Activated CD8-positive, alpha-beta memory T cell treated with anti-CD3 and anti-CD28 coated beads, Interleukin-2, amount 10 ng/mL, durations not matched to agents 7 days and 5 days (primary cell): ENCODE measurements at regions not wholly inside any gene's neighbourhood (a gene's known extent, or its start where the extent isn't known, plus 50 kb on each side); places are given as distances from the start of the nearest gene placed in this dataset.
A peak's percentile ranks its signal among the peaks of the same experiment; 100 is the strongest.
"Not testable (repeated sequence)": the region's sequence is repeated elsewhere in the genome, so short reads cannot be mapped to it uniquely, and the experiment has no call there.

Experiments used
- ATAC-seq: fragments of 150-1000 bp; cut with Tn5 transposase; one replicate; pipeline ENCODE4 v1.10.0; 2021; ENCODE audit warnings: moderate library complexity
- CTCF ChIA-PET: fragments of 350-600 bp; sonication (Branson Sonifier 250); formaldehyde crosslinking; loops from one replicate; lab custom pipeline; 2021; ENCODE audit warnings: antibody characterized with exemption; lab: Charles Lee
- DNase-seq: peaks from one replicate; pipeline ENCODE4 v3.0.0-alpha.2; 2020
- H3K27ac Mint-ChIP-seq: one replicate; pipeline ENCODE4 v1.8.0; 2021; ENCODE audit warnings: mild to moderate bottlenecking, mixed read lengths
- H3K27me3 Mint-ChIP-seq: one replicate; pipeline ENCODE4 v1.8.0; 2021; ENCODE audit warnings: mixed read lengths
- H3K36me3 Mint-ChIP-seq: one replicate; pipeline ENCODE4 v1.8.0; 2021; ENCODE audit warnings: mild to moderate bottlenecking, mixed read lengths
- H3K4me1 Mint-ChIP-seq: one replicate; pipeline ENCODE4 v1.8.0; 2021; ENCODE audit warnings: mixed read lengths
- H3K4me3 Mint-ChIP-seq: one replicate; pipeline ENCODE4 v1.8.0; 2021; ENCODE audit warnings: mild to moderate bottlenecking, moderate library complexity, mixed read lengths
- H3K9me3 Mint-ChIP-seq: one replicate; pipeline ENCODE4 v1.8.0; 2022; ENCODE audit warnings: low read depth, mixed read lengths

GRCh38 chr1:110260194-110260593 is 50.1 kb downstream of the KCNC4 start:
- no peaks in the 10 kb centered on the region for H3K9me3 Mint-ChIP-seq
- no peak overlapping the region for H3K27ac Mint-ChIP-seq
- ATAC-seq (no peak), DNase-seq (no peak)
- H3K36me3 Mint-ChIP-seq: no peaks in the 10 kb centered on the region
- peaks cover 4% of the 10 kb centered on the region for H3K4me1 Mint-ChIP-seq
- no peaks in the 10 kb centered on the region for H3K27me3 Mint-ChIP-seq
- H3K4me3 Mint-ChIP-seq: no peak overlapping the region
- CTCF ChIA-PET: interaction anchor here (1.0 kb wide), 1 partner anchor 63 kb away, joined by 3 read pairs; no protein-coding TSS in a partner anchor

- Mint-ChIP-seq H3K36me3 (no peaks in the 10 kb centered on the region), H3K27me3 (no peaks in the 10 kb centered on the region), H3K27ac (no peak overlapping the region), H3K4me1 (peaks cover 4% of the 10 kb centered on the region), H3K4me3 (no peak overlapping the region), H3K9me3 (no peaks in the 10 kb centered on the region)
- ATAC-seq (no peak), DNase-seq (no peak)
- CTCF ChIA-PET: interaction anchor here (0.7 to 3.3 kb wide), 2 partner anchors 54 to 197 kb away, joined by 3 to 22 read pairs; no protein-coding TSS in a partner anchor
Measured at GRCh38 chr1:110262296-110262695, 52.2 kb downstream of the KCNC4 start.

- H3K4me1 Mint-ChIP-seq: peaks cover 4% of the 10 kb centered on the region
- CTCF ChIA-PET: interaction anchor here (0.7 to 3.3 kb wide), 2 partner anchors 55 to 197 kb away, joined by 3 to 22 read pairs; no protein-coding TSS in a partner anchor
- H3K4me3 Mint-ChIP-seq: no peak overlapping the region
- no peaks in the 10 kb centered on the region for H3K9me3 Mint-ChIP-seq
- peak; percentile 48 for DNase-seq
- no peaks in the 10 kb centered on the region for H3K27me3 Mint-ChIP-seq
- H3K27ac Mint-ChIP-seq: no peak overlapping the region
- no peaks in the 10 kb centered on the region for H3K36me3 Mint-ChIP-seq
- peak; percentile 80 for ATAC-seq
Measured at GRCh38 chr1:110262846-110263631, 52.9 kb downstream of the KCNC4 start.

GRCh38 chr1:110264430-110264829 is 54.3 kb downstream of the KCNC4 start:
- DNase-seq (no peak), ATAC-seq (no peak)
- CTCF ChIA-PET: interaction anchor here (3.3 kb wide), 1 partner anchor 56 kb away, joined by 22 read pairs; no protein-coding TSS in a partner anchor
- H3K4me1 Mint-ChIP-seq: peaks cover 4% of the 10 kb centered on the region
- no peak overlapping the region for H3K27ac Mint-ChIP-seq
- no peak overlapping the region for H3K4me3 Mint-ChIP-seq
- H3K27me3 Mint-ChIP-seq: no peaks in the 10 kb centered on the region
- no peaks in the 10 kb centered on the region for H3K9me3 Mint-ChIP-seq
- no peaks in the 10 kb centered on the region for H3K36me3 Mint-ChIP-seq

- no peaks in the 10 kb centered on the region for H3K27me3 Mint-ChIP-seq
- H3K4me3 Mint-ChIP-seq: no peak overlapping the region
- no peaks in the 10 kb centered on the region for H3K9me3 Mint-ChIP-seq
- ATAC-seq (no peak), DNase-seq (no peak)
- CTCF ChIA-PET: interaction anchor here (3.3 kb wide), 1 partner anchor 57 kb away, joined by 22 read pairs; no protein-coding TSS in a partner anchor
- no peaks in the 10 kb centered on the region for H3K4me1 Mint-ChIP-seq
- no peak overlapping the region for H3K27ac Mint-ChIP-seq
- H3K36me3 Mint-ChIP-seq: no peaks in the 10 kb centered on the region
Measured at GRCh38 chr1:110265186-110265585, 55.1 kb downstream of the KCNC4 start.

- no peaks in the 10 kb centered on the region for H3K4me1 Mint-ChIP-seq
- no peak for ATAC-seq
- no peaks in the 10 kb centered on the region for H3K36me3 Mint-ChIP-seq
- CTCF ChIA-PET: interaction anchor here (1.0 kb wide), 1 partner anchor 10 kb away, joined by 3 read pairs; no protein-coding TSS in a partner anchor
- H3K9me3 Mint-ChIP-seq: no peaks in the 10 kb centered on the region
- DNase-seq: no peak
- no peak overlapping the region for H3K27ac Mint-ChIP-seq
- no peak overlapping the region for H3K4me3 Mint-ChIP-seq
- H3K27me3 Mint-ChIP-seq: peaks cover 4% of the 10 kb centered on the region
Measured at GRCh38 chr1:110266834-110267233, 56.7 kb downstream of the KCNC4 start.

GRCh38 chr1:110267260-110267659 is 57.1 kb downstream of the KCNC4 start:
- H3K9me3 Mint-ChIP-seq: no peaks in the 10 kb centered on the region
- CTCF ChIA-PET: no interaction called here
- H3K4me3 Mint-ChIP-seq: no peak overlapping the region
- peaks cover 8% of the 10 kb centered on the region for H3K27me3 Mint-ChIP-seq
- H3K36me3 Mint-ChIP-seq: no peaks in the 10 kb centered on the region
- ATAC-seq (no peak), DNase-seq (no peak)
- no peak overlapping the region for H3K27ac Mint-ChIP-seq
- H3K4me1 Mint-ChIP-seq: no peaks in the 10 kb centered on the region

GRCh38 chr1:110272045-110272444 is 61.9 kb downstream of the KCNC4 start:
- CTCF ChIA-PET: interaction anchor here (2.8 kb wide), 1 partner anchor 64 kb away, joined by 9 read pairs; no protein-coding TSS in a partner anchor
- Mint-ChIP-seq H3K4me1 (no peaks in the 10 kb centered on the region), H3K27me3 (peaks cover 32% of the 10 kb centered on the region), H3K9me3 (no peaks in the 10 kb centered on the region), H3K4me3 (no peak overlapping the region), H3K27ac (no peak overlapping the region), H3K36me3 (no peaks in the 10 kb centered on the region)
- DNase-seq: no peak
- ATAC-seq: no peak

- H3K27ac Mint-ChIP-seq, H3K4me1 Mint-ChIP-seq, H3K9me3 Mint-ChIP-seq, H3K36me3 Mint-ChIP-seq, ATAC-seq, DNase-seq, CTCF ChIA-PET, H3K4me3 Mint-ChIP-seq: not testable (repeated sequence)
- peaks cover 32% of the 10 kb centered on the region for H3K27me3 Mint-ChIP-seq
Measured at GRCh38 chr1:110273832-110274231, 63.7 kb downstream of the KCNC4 start.

GRCh38 chr1:110280126-110280525 is 59.1 kb upstream of the RBM15 start:
- no peak for DNase-seq
- CTCF ChIA-PET: interaction anchor here (1.2 kb wide), 1 partner anchor 77 kb away, joined by 4 read pairs; no protein-coding TSS in a partner anchor
- no peaks in the 10 kb centered on the region for H3K9me3 Mint-ChIP-seq
- no peaks in the 10 kb centered on the region for H3K4me1 Mint-ChIP-seq
- ATAC-seq: no peak
- H3K27me3 Mint-ChIP-seq: peaks cover 5% of the 10 kb centered on the region
- no peak overlapping the region for H3K27ac Mint-ChIP-seq
- no peak overlapping the region for H3K4me3 Mint-ChIP-seq
- no peaks in the 10 kb centered on the region for H3K36me3 Mint-ChIP-seq

- CTCF ChIA-PET: interaction anchor here (1.5 kb wide), 1 partner anchor 78 kb away, joined by 4 read pairs; no protein-coding TSS in a partner anchor
- ATAC-seq (no peak), DNase-seq (no peak)
- Mint-ChIP-seq H3K36me3 (no peaks in the 10 kb centered on the region), H3K4me3 (no peak overlapping the region), H3K27ac (no peak overlapping the region), H3K27me3 (peaks cover 5% of the 10 kb centered on the region), H3K4me1 (no peaks in the 10 kb centered on the region), H3K9me3 (no peaks in the 10 kb centered on the region)
Measured at GRCh38 chr1:110280804-110281203, 58.4 kb upstream of the RBM15 start.

- Mint-ChIP-seq H3K27ac (no peak overlapping the region), H3K36me3 (no peaks in the 10 kb centered on the region), H3K27me3 (peaks cover 5% of the 10 kb centered on the region), H3K4me1 (no peaks in the 10 kb centered on the region), H3K4me3 (no peak overlapping the region), H3K9me3 (no peaks in the 10 kb centered on the region)
- no peak for ATAC-seq
- no peak for DNase-seq
- CTCF ChIA-PET: interaction anchor here (0.6 to 1.5 kb wide), 2 partner anchors 13 to 79 kb away, joined by 3 to 4 read pairs; no protein-coding TSS in a partner anchor
Measured at GRCh38 chr1:110281363-110282290, 57.5 kb upstream of the RBM15 start.

GRCh38 chr1:110282395-110282794 is 56.8 kb upstream of the RBM15 start:
- Mint-ChIP-seq H3K27ac (no peak overlapping the region), H3K9me3 (no peaks in the 10 kb centered on the region), H3K36me3 (no peaks in the 10 kb centered on the region), H3K4me3 (no peak overlapping the region), H3K27me3 (peaks cover 5% of the 10 kb centered on the region), H3K4me1 (no peaks in the 10 kb centered on the region)
- DNase-seq (no peak), ATAC-seq (no peak)
- CTCF ChIA-PET: interaction anchor here (1.5 kb wide), 1 partner anchor 79 kb away, joined by 4 read pairs; no protein-coding TSS in a partner anchor
